Peyer's patch (tissue), 4 donors: ENCODE measurements at regions not wholly inside any gene's neighbourhood (a gene's known extent, or its start where the extent isn't known, plus 50 kb on each side); places are given as distances from the start of the nearest gene placed in this dataset.

Experiments
- POLR2A ChIP-seq, 2 donors: fragments of 450-650 bp; IDR thresholded peaks; one replicate each; pipeline ENCODE4 v1.5.1; 2017; ENCODE audit warnings: antibody characterized with exemption in 2 of 2, mild to moderate bottlenecking in 2 of 2, moderate library complexity in 2 of 2
- TF ChIP-seq, protein P1 (sequence below), 6 experiments: fragments of 450-650 bp in 4 of 6; fragments of 200-600 bp in 2 of 6; sonication (generic) in 1 of 6; IDR thresholded peaks; one replicate each; pipeline ENCODE4 v1.5.1; 2017 to 2019; ENCODE audit warnings: antibody characterized with exemption in 6 of 6, mild to moderate bottlenecking in 3 of 6, moderate library complexity in 1 of 6

DNA sequence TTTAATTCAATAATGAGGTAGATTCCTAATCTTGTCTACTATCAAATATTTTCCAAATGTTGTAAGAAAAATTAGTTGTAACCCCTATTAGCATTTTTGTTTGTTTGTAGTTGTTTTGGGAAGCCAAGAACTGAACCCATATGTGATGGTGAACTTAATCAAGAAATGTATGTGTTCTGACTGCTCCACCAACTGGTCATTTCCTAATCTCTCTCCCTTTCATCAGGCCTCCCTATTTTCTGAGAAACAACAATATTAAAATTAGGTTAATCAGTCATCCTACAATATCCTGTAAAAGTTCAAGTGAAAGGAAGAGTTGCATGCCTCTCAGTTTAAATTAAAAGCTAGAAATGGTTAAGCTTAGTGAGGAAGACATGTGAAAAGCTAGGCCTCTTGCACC, 504.0 kb downstream of the EPHA4 start:
- TF ChIP-seq, protein P1, sequence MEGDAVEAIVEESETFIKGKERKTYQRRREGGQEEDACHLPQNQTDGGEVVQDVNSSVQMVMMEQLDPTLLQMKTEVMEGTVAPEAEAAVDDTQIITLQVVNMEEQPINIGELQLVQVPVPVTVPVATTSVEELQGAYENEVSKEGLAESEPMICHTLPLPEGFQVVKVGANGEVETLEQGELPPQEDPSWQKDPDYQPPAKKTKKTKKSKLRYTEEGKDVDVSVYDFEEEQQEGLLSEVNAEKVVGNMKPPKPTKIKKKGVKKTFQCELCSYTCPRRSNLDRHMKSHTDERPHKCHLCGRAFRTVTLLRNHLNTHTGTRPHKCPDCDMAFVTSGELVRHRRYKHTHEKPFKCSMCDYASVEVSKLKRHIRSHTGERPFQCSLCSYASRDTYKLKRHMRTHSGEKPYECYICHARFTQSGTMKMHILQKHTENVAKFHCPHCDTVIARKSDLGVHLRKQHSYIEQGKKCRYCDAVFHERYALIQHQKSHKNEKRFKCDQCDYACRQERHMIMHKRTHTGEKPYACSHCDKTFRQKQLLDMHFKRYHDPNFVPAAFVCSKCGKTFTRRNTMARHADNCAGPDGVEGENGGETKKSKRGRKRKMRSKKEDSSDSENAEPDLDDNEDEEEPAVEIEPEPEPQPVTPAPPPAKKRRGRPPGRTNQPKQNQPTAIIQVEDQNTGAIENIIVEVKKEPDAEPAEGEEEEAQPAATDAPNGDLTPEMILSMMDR (IDR thresholded peaks at IDR 0.05), result no peak
- TF ChIP-seq POLR2A (IDR thresholded peaks at IDR 0.05), result no peak
